SJCRH30 (cell line): ENCODE measurements at regions not wholly inside any gene's neighbourhood (a gene's known extent, or its start where the extent isn't known, plus 50 kb on each side); places are given as distances from the start of the nearest gene placed in this dataset.
"Not testable (repeated sequence)": the region's sequence is repeated elsewhere in the genome, so short reads cannot be mapped to it uniquely, and the experiment has no call there.

Source experiments
- DNase-seq, 2 experiments: peaks; one replicate each; pipeline ENCODE4 v3.0.0-alpha.2; 2015 to 2020
- H3K27ac ChIP-seq: fragments of 250-450 bp; sonication (Bioruptor Pico); 2 replicates; pipeline ENCODE4 v1.5.1; 2020; ENCODE audit warnings: mild to moderate bottlenecking, moderate library complexity
- H3K27me3 ChIP-seq: fragments of 250-450 bp; sonication (Bioruptor Pico); 2 replicates; pipeline ENCODE4 v1.5.1; 2020; ENCODE audit warnings: mild to moderate bottlenecking, moderate library complexity
- H3K36me3 ChIP-seq: fragments of 250-450 bp; sonication (Bioruptor Pico); 2 replicates; pipeline ENCODE4 v1.5.1; 2020; ENCODE audit warnings: mild to moderate bottlenecking, moderate library complexity
- H3K4me1 ChIP-seq: fragments of 250-450 bp; sonication (Bioruptor Pico); 2 replicates; pipeline ENCODE4 v1.5.1; 2020; ENCODE audit warnings: mild to moderate bottlenecking, moderate library complexity
- H3K4me3 ChIP-seq: fragments of 250-450 bp; sonication (Bioruptor Pico); 2 replicates; pipeline ENCODE4 v1.5.1; 2020; ENCODE audit warnings: mild to moderate bottlenecking, moderate library complexity
- H3K9me3 ChIP-seq: fragments of 250-450 bp; sonication (Bioruptor Pico); replicated peaks from 2 replicates; pipeline ENCODE4 v1.5.1; 2020; ENCODE audit warnings: mild to moderate bottlenecking, moderate library complexity

- peaks cover 5% of the 10 kb centered on the region; the same call in 1 of the 2 replicates for H3K27me3 ChIP-seq
- no peaks in the 10 kb centered on the region for H3K36me3 ChIP-seq
- no peaks in the 10 kb centered on the region for H3K4me1 ChIP-seq
- H3K4me3 ChIP-seq: no peak overlapping the region
- no peak overlapping the region for H3K27ac ChIP-seq
- DNase-seq: no peak
- H3K9me3 ChIP-seq: no peaks in the 10 kb centered on the region
Observed at GRCh38 chr2:65952966-65953761, 481.8 kb upstream of the MEIS1 start.

DNA sequence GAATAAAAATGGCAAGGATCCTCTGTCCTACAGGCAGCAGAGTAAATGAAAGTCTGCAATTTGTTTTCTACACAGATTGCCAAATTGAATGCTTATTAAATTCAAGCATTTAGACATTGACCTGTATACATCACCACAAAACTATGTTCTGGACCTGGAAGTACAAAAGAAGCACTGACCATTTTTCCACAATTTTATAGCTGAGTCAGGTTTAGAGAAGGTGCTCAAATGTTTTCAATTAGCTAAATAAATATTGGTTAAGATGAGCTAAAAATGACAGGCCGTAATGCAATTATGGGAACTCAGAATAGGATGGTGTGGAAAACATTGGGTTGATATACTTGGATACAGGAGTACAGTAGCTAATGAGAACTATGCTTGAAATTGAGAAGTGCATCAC is 490.7 kb upstream of the MEIS1 start:
- Histone ChIP-seq H3K27me3 (peaks cover 7% of the 10 kb centered on the region; the same call in 1 of the 2 replicates), H3K27ac (no peak overlapping the region), H3K4me1 (no peaks in the 10 kb centered on the region), H3K36me3 (no peaks in the 10 kb centered on the region), H3K9me3 (no peaks in the 10 kb centered on the region), H3K4me3 (no peak overlapping the region)
- DNase-seq: no peak

DNA sequence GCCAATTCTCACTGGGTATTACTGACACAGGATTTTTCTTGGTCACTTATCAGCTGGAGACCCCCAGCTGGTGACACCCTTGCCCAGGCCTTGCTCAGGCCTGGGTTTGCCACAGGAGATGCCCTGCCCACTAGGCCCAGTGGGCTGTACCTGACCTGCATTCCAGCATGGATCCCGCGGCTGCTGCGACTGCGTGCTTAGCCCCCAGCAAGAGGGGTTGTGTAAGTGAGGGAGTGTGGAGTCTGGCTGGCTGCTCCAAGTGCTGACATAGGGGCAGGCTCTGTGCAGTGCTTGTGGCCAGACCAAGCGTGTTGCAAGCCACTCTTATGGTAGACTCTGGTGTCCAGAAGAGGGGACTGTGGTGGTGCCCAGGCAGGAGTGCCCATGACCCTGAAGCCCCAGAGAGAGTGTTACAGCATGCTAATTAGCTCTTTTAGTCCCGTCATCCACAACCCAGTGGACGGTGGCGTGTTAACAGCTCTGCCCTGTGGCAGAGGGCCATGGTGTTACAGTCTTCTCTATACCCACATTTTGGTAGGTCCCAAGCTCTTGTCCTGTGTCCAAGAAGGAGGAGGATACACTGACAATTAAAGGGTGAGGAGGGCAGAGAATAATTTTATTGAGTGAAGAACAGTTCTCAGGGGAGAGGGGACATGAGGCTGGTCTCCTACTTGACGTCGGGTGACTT is 491.7 kb upstream of the MEIS1 start:
- DNase-seq: no peak
- no peaks in the 10 kb centered on the region for H3K36me3 ChIP-seq
- H3K9me3 ChIP-seq: no peaks in the 10 kb centered on the region
- H3K4me1 ChIP-seq: no peaks in the 10 kb centered on the region
- H3K4me3 ChIP-seq: no peak overlapping the region
- no peak overlapping the region for H3K27ac ChIP-seq
- H3K27me3 ChIP-seq: peaks cover 5% of the 10 kb centered on the region; the same call in 1 of the 2 replicates

DNA sequence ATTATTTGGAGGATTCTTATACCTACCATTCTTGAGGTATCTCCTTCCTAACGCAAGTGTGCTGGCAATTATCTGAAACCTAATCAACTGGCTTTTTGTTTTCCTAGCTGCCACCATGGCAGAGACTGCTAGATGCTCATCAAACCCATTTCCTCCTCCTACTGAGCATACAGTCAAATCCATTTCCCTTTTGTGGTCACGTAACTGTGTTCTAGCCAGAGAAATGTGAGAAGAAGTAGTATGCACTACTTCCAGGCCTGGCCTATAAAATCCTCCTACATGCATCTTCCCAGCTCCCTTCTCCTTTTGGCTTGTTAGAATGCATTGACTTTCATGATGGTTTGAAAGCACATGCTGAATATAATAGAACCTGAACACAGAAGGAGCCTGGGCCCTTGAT is 494.1 kb upstream of the MEIS1 start:
- Histone ChIP-seq H3K4me1 (no peaks in the 10 kb centered on the region), H3K36me3 (no peaks in the 10 kb centered on the region), H3K4me3 (no peak overlapping the region), H3K9me3 (no peaks in the 10 kb centered on the region), H3K27ac (no peak overlapping the region), H3K27me3 (peaks cover 5% of the 10 kb centered on the region; the same call in 1 of the 2 replicates)
- no peak for DNase-seq

- no peak for DNase-seq
- no peaks in the 10 kb centered on the region for H3K27me3 ChIP-seq
- H3K27ac ChIP-seq: no peak overlapping the region
- H3K4me1 ChIP-seq: no peaks in the 10 kb centered on the region
- H3K4me3 ChIP-seq: no peak overlapping the region
- no peaks in the 10 kb centered on the region for H3K36me3 ChIP-seq
- no peaks in the 10 kb centered on the region for H3K9me3 ChIP-seq
Observed at GRCh38 chr2:65939687-65940086, 495.2 kb upstream of the MEIS1 start.

GRCh38 chr2:65937379-65938160 is 497.4 kb upstream of the MEIS1 start:
- H3K4me1 ChIP-seq: no peaks in the 10 kb centered on the region
- DNase-seq: no peak
- no peaks in the 10 kb centered on the region for H3K27me3 ChIP-seq
- H3K9me3 ChIP-seq: no peaks in the 10 kb centered on the region
- H3K4me3 ChIP-seq: no peak overlapping the region
- H3K36me3 ChIP-seq: no peaks in the 10 kb centered on the region
- H3K27ac ChIP-seq: no peak overlapping the region

GRCh38 chr2:65934992-65935629 is 499.8 kb upstream of the MEIS1 start:
- no peak overlapping the region for H3K27ac ChIP-seq
- no peak overlapping the region for H3K4me3 ChIP-seq
- H3K4me1 ChIP-seq: no peaks in the 10 kb centered on the region; the same call in 1 of the 2 replicates
- no peaks in the 10 kb centered on the region for H3K9me3 ChIP-seq
- H3K27me3 ChIP-seq: no peaks in the 10 kb centered on the region
- DNase-seq: no peak
- no peaks in the 10 kb centered on the region for H3K36me3 ChIP-seq

- no peak overlapping the region for H3K4me3 ChIP-seq
Observed at GRCh38 chr2:65932571-65932970, 500.2 kb upstream of the SPRED2 start.

GRCh38 chr2:65931056-65931455 is 498.7 kb upstream of the SPRED2 start:
- no peaks in the 10 kb centered on the region for H3K27me3 ChIP-seq
- H3K36me3 ChIP-seq: no peaks in the 10 kb centered on the region
- H3K27ac ChIP-seq: no peak overlapping the region
- H3K4me3 ChIP-seq: no peak overlapping the region
- peak in 1 of 2 experiments; percentile 32 for DNase-seq
- no peaks in the 10 kb centered on the region; the same call in 1 of the 2 replicates for H3K4me1 ChIP-seq
- H3K9me3 ChIP-seq: no peaks in the 10 kb centered on the region

More at GRCh38 chr2:65932571-65932970, 500.2 kb upstream of the SPRED2 start:
- no peaks in the 10 kb centered on the region; the same call in 1 of the 2 replicates for H3K4me1 ChIP-seq
- H3K36me3 ChIP-seq: no peaks in the 10 kb centered on the region
- H3K27me3 ChIP-seq: no peaks in the 10 kb centered on the region
- no peak overlapping the region for H3K27ac ChIP-seq
- DNase-seq: no peak
- no peaks in the 10 kb centered on the region for H3K9me3 ChIP-seq

GRCh38 chr2:65930259-65930658 is 497.9 kb upstream of the SPRED2 start:
- no peaks in the 10 kb centered on the region for H3K9me3 ChIP-seq
- no peak for DNase-seq
- no peaks in the 10 kb centered on the region for H3K36me3 ChIP-seq

GRCh38 chr2:65929664-65930063 is 497.3 kb upstream of the SPRED2 start:
- not testable (repeated sequence) for DNase-seq, H3K27me3 ChIP-seq, H3K4me1 ChIP-seq, H3K9me3 ChIP-seq, H3K4me3 ChIP-seq, H3K27ac ChIP-seq, H3K36me3 ChIP-seq

More at GRCh38 chr2:65930259-65930658, 497.9 kb upstream of the SPRED2 start:
- Histone ChIP-seq H3K27me3 (no peaks in the 10 kb centered on the region), H3K4me1 (no peaks in the 10 kb centered on the region; the same call in 1 of the 2 replicates), H3K27ac (no peak overlapping the region), H3K4me3 (no peak overlapping the region)

DNA sequence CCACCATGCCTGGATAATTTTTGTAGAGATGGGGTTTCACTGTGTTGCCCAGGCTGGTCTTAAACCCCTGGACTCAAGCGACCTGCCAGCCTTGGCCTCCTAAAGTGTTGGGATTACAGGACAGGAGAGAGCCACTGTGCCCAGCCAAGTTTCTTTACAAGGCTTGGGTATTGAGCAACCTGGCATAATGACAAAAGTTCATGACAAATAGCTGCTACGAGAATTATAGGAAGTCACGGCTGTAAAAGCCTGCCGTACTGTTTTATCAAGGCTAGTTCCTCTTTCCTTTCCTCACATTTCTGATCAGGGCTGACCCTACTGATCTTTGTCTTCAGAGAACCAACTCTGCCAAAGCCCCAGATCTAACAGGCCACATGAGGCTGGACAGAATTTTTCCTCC is 490.4 kb upstream of the SPRED2 start:
- Histone ChIP-seq H3K9me3 (0 out of 2 replicates have a peak, but pooled peaks cover 3% of the 10 kb centered on the region), H3K4me1 (no peaks in the 10 kb centered on the region), H3K4me3 (no peak overlapping the region), H3K36me3 (no peaks in the 10 kb centered on the region), H3K27ac (no peak overlapping the region), H3K27me3 (no peaks in the 10 kb centered on the region)
- no peak for DNase-seq

GRCh38 chr2:65922030-65922429 is 489.6 kb upstream of the SPRED2 start:
- Histone ChIP-seq H3K27ac (no peak overlapping the region), H3K36me3 (no peaks in the 10 kb centered on the region), H3K4me1 (no peaks in the 10 kb centered on the region), H3K27me3 (no peaks in the 10 kb centered on the region), H3K4me3 (no peak overlapping the region), H3K9me3 (0 out of 2 replicates have a peak, but pooled peaks cover 3% of the 10 kb centered on the region)
- no peak for DNase-seq

DNA sequence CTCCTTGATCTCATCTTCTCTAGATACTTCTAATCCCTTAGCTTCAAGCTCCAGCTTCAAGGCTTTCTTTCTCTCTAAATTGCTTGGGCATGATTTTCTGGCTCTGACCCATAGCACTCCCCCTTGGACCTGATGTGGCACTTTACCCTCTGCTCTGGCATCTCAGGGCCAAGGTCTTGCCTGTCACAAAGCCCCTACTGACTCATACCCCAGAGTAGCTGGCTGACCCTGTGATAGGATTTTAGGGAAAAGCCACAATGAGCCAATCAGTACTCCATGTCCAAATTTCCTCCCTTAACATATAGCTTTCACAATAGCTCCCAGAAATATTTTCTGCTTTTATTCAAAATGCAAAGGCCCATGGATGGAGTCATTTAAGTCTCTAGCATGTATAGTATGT is 488.7 kb upstream of the SPRED2 start:
- H3K27me3 ChIP-seq: no peaks in the 10 kb centered on the region
- H3K4me1 ChIP-seq: no peaks in the 10 kb centered on the region
- H3K27ac ChIP-seq: no peak overlapping the region
- H3K9me3 ChIP-seq: 0 out of 2 replicates have a peak, but pooled peaks cover 3% of the 10 kb centered on the region
- no peak overlapping the region for H3K4me3 ChIP-seq
- no peaks in the 10 kb centered on the region for H3K36me3 ChIP-seq
- no peak for DNase-seq
